HEK293T (cell line): ENCODE measurements at regions not wholly inside any gene's neighbourhood (a gene's known extent, or its start where the extent isn't known, plus 50 kb on each side); places are given as distances from the start of the nearest gene placed in this dataset.

Experiments used
- ARNT ChIP-seq: fragments of 450-650 bp; IDR thresholded peaks from 2 replicates; pipeline ENCODE4 v1.6.1; 2017; ENCODE audit warnings: mild to moderate bottlenecking
- BHLHE40 ChIP-seq: fragments of 450-650 bp; IDR thresholded peaks from 2 replicates; pipeline ENCODE4 v1.6.1; 2016; ENCODE audit warnings: mild to moderate bottlenecking, moderate library complexity, borderline replicate concordance
- FOXA1 ChIP-seq: fragments of 450-650 bp; IDR thresholded peaks from 2 replicates; pipeline ENCODE4 v1.6.1; 2016; ENCODE audit warnings: mild to moderate bottlenecking
- FOXK2 ChIP-seq: fragments of 450-650 bp; IDR thresholded peaks from 2 replicates; pipeline ENCODE4 v1.6.1; 2016; ENCODE audit warnings: mild to moderate bottlenecking
- FOXM1 ChIP-seq: fragments of 450-650 bp; IDR thresholded peaks from 2 replicates; pipeline ENCODE4 v1.6.1; 2017; ENCODE audit warnings: mild to moderate bottlenecking, borderline replicate concordance
- L3MBTL2 ChIP-seq: fragments of 450-650 bp; conservative IDR thresholded peaks from 2 replicates; pipeline ENCODE4 v1.6.1; 2016; ENCODE audit warnings: mild to moderate bottlenecking
- NFRKB ChIP-seq: fragments of 450-650 bp; IDR thresholded peaks from 2 replicates; pipeline ENCODE4 v1.6.1; 2016; ENCODE audit warnings: mild to moderate bottlenecking, moderate library complexity
- SUZ12 ChIP-seq: fragments of 450-650 bp; IDR thresholded peaks from 2 replicates; pipeline ENCODE4 v1.6.1; 2016; ENCODE audit warnings: mild to moderate bottlenecking
- ZNF384 ChIP-seq: fragments of 450-650 bp; IDR thresholded peaks from 2 replicates; pipeline ENCODE4 v1.6.1; 2016

GRCh38 chr4:24364249-24364648, 220.1 kb downstream of the DHX15 start:
- TF ChIP-seq FOXK2 (no peak), BHLHE40 (no peak), ZNF384 (no peak), L3MBTL2 (no peak), SUZ12 (no peak), NFRKB (no peak), FOXM1 (no peak), FOXA1 (no peak), ARNT (no peak)
